ENCODE measurements at regions not wholly inside any gene's neighbourhood (a gene's known extent, or its start where the extent isn't known, plus 50 kb on each side); places are given as distances from the start of the nearest gene placed in this dataset.

DNA sequence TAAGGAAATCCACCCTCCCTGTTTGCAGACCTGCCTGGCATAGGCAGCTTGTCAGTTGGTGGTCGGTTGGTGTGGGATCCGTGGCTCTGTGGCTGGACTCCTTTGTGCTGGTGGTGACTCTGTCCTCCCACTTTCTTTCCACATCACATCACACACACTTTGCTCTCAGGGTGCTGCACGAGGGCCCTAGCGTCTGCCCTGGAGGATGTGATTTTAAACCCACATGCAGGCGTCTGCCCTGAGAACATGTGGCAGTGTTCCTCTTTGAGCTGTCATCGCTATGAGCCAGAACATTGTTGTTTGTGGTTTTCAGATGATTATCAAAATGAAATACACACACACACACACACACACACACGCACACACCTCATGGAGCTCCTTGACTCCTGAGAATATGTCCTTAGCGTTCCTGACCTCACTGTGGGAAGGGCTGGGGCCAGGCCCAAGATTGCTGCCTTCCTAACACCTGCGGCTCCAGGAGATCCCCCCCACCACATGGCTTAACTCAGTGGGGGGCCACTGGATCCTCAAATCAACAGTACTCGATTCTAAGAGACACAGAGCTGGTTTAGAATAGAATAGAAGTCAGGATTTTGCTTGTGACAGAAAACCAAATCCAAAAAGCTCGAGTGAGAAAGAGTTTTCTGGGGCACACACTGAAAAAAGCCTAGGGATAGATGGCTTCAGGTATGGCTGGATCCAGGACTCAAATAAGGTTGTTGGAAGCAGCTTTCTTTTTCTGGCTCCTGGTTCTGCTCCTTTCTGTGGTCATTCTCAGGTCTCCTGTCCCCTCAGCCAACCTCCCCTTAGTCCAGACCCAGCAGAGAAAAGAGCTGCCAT lies 54.8 kb downstream of the RTP5 start:
- DNase-seq = no peak

GRCh38 chr2:241924909-241925250 lies 55.4 kb downstream of the RTP5 start:
- DNase-seq = no peak

DNA sequence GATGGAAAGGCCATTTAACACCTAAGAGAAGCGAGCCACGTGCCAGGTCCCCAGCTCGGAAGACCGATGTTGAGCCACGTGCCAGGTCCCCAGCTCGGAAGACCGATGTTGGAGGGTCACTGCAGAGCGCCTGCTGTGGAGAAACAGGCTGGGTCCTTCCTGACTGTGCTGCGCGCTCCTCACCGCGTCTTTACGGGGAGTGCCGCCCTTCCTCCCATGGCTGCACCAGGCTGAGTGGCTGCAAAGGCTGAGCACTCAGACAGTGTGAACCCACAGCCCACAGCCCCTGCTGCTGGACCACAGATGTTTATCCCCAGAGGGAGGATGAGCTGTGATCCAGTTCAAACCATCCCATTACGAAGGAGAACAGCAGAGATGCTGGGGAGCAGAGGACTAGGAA lies 55.7 kb downstream of the RTP5 start:
- no peak for DNase-seq

GRCh38 chr2:241925821-241926441 lies 56.4 kb downstream of the RTP5 start:
- DNase-seq = no peak

GRCh38 chr2:241926541-241927311 lies 57.2 kb downstream of the RTP5 start:
- DNase-seq = no peak

- no peak for DNase-seq
These were observed 60.3 kb downstream of the RTP5 start for GRCh38 chr2:241929551-241930490.

- no peak for DNase-seq
These were observed 61.8 kb downstream of the RTP5 start for GRCh38 chr2:241931084-241931975.

GRCh38 chr2:241931976-241932898 lies 62.7 kb downstream of the RTP5 start:
- DNase-seq = no peak

DNA sequence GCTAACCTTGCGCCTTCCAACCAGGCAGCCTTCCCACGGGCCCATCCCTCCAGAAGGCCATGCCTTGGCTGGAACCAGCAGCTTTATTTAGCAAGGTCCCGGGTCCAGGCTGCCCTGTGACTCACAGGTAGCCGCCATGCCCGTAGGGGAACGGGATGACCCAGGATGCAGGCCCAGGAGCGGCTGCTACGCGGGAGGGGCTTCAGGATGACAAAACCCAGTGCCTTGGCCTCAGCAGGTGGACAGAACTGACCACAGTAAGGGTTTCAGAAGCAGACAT lies 63.3 kb downstream of the RTP5 start:
- no peak for DNase-seq

GRCh38 chr2:241933179-241933911 lies 63.8 kb downstream of the RTP5 start:
- peak; percentile 47 for DNase-seq

- DNase-seq = no peak
These were observed 65.8 kb downstream of the RTP5 start for GRCh38 chr2:241935314-241935713.

DNA sequence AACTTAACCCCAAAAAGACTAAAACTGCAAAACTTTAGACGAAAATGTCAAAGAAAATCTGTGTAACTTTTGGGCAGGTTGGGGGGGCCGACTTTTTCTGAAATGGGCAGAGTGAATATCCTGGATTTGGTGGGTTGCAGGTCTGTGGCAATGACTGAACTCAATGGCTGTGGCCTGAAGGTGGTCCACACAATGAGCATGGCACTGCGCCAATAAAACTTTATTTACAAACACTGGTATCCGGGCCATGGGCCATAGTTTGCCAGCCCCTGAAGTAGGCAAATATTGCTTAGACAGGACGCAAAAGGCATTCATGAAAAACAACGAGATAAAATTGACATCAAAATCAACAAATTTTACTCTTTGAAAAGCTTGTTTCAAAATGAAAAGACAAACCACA lies 66.2 kb downstream of the RTP5 start:
- no peak for DNase-seq

- no peak for DNase-seq
These were observed 67.1 kb downstream of the RTP5 start for GRCh38 chr2:241936457-241937133.

GRCh38 chr2:241937297-241937696 lies 67.8 kb downstream of the RTP5 start:
- no peak for DNase-seq

GRCh38 chr2:241939541-241939940 lies 70.0 kb downstream of the RTP5 start:
- no peak for DNase-seq

DNA sequence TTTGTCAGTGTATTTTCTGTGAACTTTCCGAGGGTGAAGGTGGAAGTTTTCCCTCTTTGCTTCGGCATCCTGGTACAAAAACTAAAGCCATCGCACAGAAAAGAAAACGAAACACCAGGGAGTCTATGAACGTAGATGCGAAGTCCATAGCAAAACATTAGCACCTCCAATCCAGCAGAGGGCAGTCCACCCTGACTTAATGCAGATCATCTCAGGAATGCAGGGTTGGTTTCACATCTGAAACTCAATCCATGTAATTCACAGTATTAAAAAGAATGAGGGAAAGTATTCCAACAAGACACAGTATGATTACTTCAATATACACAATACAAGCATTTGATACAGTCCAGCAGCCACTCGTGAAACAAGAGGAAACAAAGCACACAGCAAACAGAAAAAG lies 70.8 kb downstream of the RTP5 start:
- no peak for DNase-seq

DNA sequence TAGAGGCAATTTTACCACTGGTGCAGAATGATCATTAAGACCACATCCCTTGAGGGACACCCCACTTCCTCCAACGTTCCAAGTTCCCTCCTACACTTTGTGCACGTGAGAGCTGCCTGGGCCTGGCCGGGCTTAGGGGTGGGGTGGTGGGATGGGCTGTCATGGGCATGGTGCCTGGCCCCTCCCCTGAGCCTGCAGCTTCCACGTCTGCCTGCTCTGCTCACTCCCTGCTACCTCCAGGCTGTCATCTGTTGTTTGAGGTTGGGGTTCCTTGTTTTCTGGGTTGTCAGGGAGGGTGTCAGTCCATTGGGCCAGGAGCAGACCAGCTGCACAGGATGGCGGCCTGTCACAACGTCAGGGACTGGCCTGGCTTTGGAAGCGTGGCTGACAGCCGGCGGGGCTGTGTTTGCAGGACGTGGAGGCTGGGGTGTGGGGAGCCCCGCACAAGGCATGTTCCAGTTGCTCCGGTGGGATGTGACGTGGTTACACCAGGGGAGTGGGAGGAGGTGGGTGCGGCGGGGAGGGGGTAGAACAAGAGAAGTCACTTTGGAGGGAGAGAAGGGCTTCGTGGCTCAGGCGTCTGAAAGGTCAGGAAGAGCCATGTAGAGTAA lies 72.3 kb downstream of the RTP5 start:
- no peak for DNase-seq

DNA sequence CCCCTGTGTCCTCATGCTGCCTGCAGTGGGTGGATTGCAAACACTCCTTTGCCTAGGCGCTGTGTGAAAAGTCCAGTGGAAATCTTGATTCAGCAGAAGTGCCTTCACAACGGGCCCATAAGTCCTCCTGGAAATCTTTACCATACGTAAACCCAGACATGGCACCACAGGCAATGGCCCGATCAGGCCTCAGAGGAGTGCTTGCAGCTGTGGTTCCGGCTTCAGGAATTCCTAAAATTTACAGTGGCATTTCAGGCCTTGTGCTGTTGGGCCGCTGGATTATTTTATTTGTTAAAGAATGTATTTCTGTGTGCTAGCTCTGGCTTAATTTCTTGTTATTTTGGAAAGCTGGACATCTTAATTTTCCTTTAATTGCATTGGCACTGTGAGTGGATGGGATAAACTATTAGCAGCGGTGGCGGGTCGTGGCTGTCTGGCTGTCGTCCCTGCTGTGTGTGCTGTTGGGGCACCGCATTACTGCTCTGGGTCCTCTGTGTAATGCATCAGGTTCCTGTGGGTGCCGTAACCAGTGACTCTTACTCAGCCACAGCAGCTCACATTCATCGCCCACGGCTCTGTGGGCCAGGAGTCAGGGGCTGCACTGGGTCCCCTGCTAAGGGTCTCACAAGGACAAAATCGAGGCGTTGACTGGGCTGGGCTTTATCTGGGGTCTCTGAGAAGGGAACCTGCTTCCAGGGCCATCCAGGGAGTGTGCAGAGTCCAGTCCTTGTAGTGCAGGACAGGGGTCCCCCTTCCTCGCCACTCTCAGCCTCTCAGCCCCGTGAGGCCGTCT lies 73.1 kb downstream of the RTP5 start:
- DNase-seq = no peak

Measured in midbrain (tissue), 1 donor.